GM18951 (cell line): ENCODE measurements at regions not wholly inside any gene's neighbourhood (a gene's known extent, or its start where the extent isn't known, plus 50 kb on each side); places are given as distances from the start of the nearest gene placed in this dataset.

Experiments
- POLR2A ChIP-seq: IDR thresholded peaks from 4 replicates; pipeline ENCODE4 v1.6.1; 2011; ENCODE audit warnings: mild to moderate bottlenecking; ENCODE audit not compliant: insufficient read length, insufficient read depth; ENCODE audit errors: extremely low read depth
- in situ Hi-C: fragments of 300-500 bp; cut with MboI; formaldehyde crosslinking; loops from one replicate; pipeline ENCODE4 v1.12.0; 2022; ENCODE audit warnings: low sequenced_read_pairs, mixed read lengths, inconsistent platforms; ENCODE audit not compliant: unreplicated experiment

DNA sequence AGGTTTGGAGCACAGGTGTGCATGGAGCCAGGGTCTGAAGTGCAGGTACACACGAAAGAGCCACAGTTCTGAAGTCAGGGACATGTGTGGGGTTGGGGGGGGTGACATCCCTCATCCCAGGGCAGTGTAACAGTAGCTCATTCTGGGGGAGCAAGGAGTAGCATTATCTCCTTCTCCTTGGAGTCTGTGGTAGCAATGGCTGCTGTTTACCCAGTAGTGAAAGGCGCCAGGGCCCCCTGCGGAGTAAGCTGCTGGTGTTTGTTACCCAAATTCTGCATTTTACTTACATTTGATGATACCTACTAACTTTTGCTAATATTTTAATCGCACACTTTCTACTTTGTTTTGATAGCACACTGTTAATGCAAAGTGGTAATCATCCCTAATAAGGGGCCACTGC lies 665.5 kb downstream of the GATA3 start:
- TF ChIP-seq POLR2A: no peak
- in situ Hi-C loops: no loop called here

DNA sequence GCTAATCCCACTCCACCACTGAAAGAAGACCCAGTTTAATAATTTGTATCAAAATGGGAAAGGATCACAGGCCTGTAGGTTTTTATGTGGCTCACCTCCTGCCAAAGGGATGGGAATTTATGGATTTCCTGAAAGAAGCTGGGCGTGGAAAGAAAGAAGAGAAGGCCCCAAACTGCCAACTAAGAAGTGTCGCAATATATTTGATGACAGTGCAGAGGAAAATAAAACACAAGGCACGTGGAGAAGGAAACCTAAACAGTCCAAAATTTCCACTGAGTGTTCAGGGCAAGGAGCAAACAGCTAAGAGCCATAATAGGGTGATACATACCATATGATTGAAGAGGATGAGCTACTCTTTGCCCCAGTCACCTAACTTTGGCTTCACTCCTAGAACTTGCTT lies 667.2 kb downstream of the GATA3 start:
- no peak for TF ChIP-seq POLR2A
- in situ Hi-C loops: no loop called here

DNA sequence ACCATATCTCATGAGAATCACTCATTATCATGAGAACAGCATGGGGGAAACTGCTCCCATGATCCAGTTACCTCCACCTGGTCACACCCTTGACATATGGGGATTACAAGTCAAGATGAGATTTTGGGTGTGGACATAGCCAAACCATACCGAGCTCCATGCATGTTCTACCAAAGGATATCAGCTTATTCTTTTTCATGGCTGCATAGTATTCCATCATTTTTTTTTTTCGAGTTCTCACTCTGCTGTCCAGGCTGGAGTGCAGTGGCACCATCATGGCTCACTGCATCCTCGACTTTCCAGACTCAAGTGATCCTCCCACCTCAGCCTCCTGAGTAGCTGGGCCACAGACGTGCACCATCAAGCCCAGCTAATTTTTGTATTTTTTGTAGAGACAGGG lies 668.3 kb downstream of the GATA3 start:
- TF ChIP-seq POLR2A: no peak
- in situ Hi-C loops: no loop called here

DNA sequence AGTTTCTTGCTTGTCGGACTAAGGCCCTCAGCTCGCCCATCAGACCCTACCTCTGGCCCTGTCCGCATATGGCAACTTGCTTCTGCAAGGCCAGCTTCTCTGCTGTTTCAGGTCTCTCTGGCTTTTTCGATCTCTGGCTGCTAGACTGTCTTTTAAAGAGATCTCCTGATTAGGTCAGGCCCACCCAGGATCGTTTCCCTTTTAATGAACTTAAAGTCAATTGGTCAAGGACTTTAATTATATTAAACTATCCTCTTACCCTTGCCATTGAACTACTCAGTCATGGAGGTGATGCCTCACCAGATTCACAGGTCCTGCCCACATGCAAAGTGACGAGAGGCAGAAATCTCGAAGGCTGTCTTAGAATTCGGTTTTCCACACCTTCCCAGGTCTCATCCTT lies 670.9 kb downstream of the GATA3 start:
- in situ Hi-C loops: no loop called here

DNA sequence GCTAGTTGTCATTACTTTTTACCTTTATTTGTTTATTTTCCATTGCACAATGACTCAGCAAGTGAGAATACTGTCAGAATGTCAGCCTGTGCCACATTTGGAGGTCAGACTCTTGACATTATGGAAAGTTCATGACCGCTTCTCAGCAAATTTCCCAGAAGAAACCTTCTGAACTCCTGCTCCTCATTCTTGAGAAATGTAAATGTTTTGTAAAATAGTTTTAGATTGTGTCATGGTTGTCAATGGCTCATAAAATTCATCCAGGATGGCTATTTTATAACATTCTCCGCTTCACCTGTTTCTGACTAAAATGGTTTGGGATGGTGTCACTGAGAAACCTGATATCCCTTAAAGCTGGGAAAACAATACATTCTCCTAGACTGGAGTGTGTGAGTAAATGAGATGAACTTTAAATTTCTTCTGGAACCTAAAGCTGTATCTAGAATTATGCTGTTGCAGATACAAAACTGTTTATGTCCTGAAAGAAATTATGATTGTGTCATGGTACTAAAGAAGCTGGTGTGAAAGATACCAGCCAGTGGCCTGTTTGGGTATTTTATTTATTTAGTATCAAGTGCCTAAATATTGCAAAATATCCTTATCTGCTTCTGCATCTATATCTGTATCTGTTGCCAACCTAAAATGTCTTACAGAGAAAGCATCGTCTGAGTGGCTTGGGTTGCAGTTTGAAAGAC lies 671.7 kb downstream of the GATA3 start:
- in situ Hi-C loops: no loop called here
- TF ChIP-seq POLR2A: no peak

More for the DNA sequence above, 670.9 kb downstream of the GATA3 start:
- TF ChIP-seq POLR2A: no peak

DNA sequence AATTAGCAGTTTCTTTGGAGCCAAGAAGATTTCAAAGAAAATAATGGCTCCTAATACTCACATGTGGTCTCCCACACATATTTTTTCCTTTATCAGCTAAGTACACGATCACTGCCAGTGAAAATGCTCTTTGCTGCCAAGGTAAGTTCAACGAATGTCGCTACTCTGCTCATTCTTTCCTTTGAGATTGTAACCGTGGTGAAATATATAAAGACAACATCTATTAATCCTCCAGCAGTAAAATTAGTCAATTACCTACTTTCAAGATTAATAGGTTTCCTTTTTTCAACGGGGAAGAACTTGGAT lies 672.2 kb downstream of the GATA3 start:
- no peak for TF ChIP-seq POLR2A
- in situ Hi-C loops: no loop called here

DNA sequence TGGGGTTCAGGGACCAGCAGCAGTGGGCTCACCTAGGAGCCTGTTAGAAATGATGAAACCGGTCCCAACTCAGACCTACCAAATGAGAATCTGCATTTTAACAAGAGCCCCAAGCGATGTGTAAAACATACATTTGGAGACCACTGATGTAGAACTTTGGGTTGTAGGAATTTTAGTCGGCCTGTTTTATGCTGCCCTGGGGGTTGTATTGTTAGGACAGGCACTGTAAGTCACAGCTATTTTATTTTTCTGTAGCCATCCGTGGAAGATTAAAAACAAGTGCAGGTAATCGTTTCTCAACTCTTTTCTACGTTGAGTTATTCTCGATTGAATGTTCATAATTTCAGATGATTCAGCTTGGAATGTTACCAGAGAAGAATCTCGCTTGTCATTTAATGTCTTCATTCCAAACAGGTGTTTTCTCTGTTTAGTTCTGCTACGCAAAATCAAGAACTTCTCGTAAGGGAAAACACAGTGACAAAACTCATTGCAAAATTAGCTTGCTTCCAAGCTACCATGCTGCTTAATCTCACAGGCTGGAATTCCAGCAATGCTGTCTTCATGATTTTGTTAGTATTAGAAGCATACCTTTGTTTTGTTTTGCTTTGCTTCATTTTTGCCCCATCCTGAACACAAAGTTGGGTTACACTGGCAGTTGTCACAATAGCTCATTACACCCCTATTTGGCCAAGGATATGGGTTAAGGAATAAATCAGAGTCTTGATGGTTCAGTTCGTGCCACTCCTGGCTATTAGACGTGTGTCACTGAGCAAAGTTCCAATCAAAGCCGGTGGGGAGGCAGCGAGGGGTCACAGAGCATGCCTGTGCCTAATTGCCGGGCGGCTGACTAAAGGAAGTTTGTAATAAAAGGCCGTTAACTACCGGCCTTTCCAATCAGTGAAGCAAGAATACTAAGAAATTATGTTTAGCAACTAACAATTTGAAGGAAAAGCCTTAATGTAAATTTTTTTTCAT lies 676.9 kb downstream of the GATA3 start:
- TF ChIP-seq POLR2A: no peak
- in situ Hi-C loops: no loop called here

DNA sequence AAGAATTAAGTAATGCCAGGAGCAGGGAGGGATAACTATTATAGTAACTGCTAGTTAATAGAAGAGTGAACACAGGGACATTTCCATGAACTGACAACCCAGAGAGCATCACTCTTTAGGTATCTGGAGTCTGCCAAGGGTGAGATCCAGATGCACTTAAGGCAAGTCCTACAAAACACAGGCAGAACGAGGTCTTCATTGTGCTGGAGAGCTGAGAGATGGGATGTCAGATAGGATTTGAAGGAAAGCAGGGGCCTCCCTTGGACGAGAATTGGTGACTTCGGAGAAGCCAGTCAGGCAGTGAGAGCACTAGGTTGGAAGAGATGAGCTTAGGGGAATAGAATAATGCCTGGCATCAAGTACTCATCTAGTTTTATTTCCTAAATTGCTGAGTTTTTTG lies 684.5 kb downstream of the GATA3 start:
- TF ChIP-seq POLR2A: no peak
- in situ Hi-C loops: no loop called here

DNA sequence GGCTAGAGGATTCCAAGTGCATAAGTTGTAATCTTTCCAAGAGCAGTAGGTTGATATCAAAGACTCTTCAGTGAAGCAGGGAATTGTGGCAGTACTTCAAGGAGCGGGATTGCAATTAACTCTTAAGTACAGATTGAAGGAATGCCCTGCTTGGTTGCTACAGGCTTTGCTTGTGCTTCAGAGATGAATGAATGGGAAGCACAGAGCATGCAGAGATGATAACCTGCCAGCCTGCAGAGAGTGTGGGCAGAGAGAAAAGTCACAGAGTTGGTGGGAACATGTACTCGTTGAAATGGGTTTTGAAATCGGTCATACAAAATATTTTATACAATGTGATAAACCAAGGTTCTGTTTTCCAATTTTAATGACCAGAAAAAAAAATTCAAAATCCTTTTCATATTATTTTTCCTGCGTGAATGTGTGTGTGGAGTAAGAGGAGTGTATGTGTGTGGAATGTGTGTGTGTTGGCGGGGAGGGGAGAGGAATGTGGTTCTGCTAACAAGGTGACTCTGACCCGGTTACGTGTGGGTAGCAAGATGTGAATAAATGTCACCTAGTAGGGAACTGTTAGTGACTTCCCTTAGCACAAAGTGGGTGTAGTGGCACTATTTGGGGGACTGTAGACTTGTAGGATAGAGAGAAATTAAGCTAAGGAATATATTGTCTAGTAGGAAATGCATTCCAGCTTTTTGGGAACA lies 697.8 kb downstream of the GATA3 start:
- no peak for TF ChIP-seq POLR2A

DNA sequence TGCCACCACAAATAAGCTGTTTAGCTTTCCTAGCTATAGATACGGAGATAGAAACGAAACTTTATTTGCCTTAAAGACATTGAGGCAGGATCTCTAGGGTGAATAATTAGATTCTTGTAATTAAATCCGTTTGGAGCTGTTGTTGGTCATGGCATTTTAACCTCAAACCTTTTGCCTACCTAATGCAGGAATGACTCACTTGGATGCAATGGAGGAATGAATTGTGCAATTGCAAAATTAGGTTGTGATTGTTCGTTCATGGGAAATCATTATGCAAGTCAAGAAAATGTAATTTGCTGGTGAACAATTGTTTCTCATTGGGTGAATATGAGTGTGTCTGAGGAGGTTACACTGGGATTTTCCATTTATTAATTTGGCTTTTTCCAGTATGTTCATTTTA lies 703.5 kb downstream of the GATA3 start:
- in situ Hi-C loops: no loop called here
- no peak for TF ChIP-seq POLR2A

More for the DNA sequence above, 697.8 kb downstream of the GATA3 start:
- in situ Hi-C loops: no loop called here

DNA sequence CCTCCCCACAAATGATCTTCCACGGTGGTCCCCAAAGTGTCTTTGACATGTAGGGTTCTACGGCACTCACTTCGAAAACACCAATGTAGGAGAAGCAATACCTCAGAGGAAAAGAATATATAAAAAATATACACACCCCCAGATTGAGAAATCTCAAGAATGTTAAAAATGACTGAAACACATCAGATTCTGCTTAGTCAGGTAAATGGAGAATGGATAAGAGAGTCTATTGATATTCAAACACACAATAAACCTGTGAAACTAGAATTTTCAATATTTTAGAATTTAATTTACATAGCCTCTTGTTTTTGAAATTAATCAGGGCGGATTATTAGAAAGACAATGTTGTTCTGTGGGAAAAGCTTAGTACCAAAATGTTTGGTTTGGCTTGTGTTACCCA lies 712.4 kb downstream of the GATA3 start:
- TF ChIP-seq POLR2A: no peak
- in situ Hi-C loops: no loop called here

DNA sequence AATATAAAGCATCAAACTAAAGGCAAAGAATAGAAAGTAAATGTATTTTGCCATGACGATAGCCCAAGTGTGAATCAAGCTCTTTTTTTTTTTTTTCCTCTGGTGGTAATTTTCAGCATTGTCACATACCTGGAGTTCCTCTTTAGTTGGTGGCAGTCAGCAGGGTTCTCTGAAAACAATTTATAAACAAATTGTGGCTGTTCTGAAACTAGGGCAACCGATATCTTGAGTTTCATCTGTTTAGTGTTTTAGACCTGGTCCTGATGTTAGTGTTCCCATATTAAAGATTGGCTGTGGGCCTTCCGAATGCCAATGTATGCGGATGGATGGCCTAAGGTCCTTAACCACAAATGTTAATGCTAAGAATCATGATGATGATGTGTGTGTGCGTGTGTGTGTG lies 713.1 kb downstream of the GATA3 start:
- no peak for TF ChIP-seq POLR2A
- in situ Hi-C loops: no loop called here

DNA sequence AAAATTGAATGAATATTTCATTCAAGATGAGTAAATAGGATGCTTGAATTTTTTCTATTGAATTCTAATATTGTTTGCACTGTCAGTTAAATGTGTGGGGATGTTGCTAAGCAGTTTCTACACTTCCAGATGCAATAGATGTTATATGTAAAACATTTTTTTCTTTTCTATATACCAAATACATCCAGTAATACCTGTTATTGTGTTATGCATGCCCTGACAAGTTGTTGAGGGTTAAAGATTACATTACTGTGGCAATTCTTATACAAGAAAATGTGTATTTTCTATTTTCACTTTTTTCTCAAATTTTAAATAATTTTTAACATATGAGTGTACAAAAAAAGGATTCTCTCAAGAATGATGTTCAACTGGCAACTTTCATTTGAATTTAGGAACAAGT lies 713.9 kb downstream of the GATA3 start:
- no peak for TF ChIP-seq POLR2A
- in situ Hi-C loops: no loop called here

DNA sequence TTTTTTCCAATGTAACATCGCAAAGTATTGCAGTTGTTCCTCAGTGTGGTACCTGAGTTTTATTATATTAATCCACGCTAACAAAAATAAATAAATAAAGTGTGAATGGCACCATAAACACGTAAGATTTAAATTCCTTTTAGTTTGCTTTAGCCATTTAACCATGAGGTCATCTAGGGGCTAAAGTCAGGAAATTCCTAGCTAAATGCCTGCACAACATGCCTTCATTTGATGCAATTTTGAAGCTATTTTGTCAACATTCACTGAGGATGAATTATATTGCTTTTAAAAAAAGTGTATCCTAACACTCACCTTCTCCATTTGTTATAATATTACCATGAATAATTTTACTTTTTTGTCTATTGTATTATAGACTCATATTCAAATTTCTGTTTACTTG lies 714.4 kb downstream of the GATA3 start:
- in situ Hi-C loops: no loop called here
- TF ChIP-seq POLR2A: no peak
